SK-N-SH (cell line): ENCODE measurements at regions not wholly inside any gene's neighbourhood (a gene's known extent, or its start where the extent isn't known, plus 50 kb on each side); places are given as distances from the start of the nearest gene placed in this dataset.

Experiments
- CTCF ChIA-PET: fragments of 300-600, 350-600 bp; formaldehyde crosslinking; extraction: SDS; loops from one replicate; lab custom pipeline; 2021; lab: Yijun Ruan, JAX
- POLR2A ChIA-PET: fragments of 350-600 bp; sonication (Branson Sonifier 250); formaldehyde crosslinking; extraction: SDS; loops from one replicate; lab custom pipeline; 2020; ENCODE audit warnings: antibody characterized with exemption, inconsistent platforms; lab: Yijun Ruan, JAX
- DNase-seq: peaks from one replicate; pipeline ENCODE4 v3.0.0; 2012
- H2AFZ ChIP-seq: fragments of 200-600 bp; sonication (generic); 2 replicates; pipeline ENCODE4 v1.8.1; 2016; ENCODE audit warnings: antibody characterized with exemption, mild to moderate bottlenecking, low read depth
- H3F3A ChIP-seq: fragments of 200-600 bp; sonication (generic); replicated peaks from 2 replicates; pipeline ENCODE3; 2016; ENCODE audit warnings: antibody characterized with exemption, mild to moderate bottlenecking; ENCODE audit not compliant: insufficient read depth
- H3K27ac ChIP-seq, 2 experiments: fragments of 200-500 bp in 1 of 2; fragments of 200-600 bp in 1 of 2; sonication (Bioruptor generic) in 1 of 2; sonication (generic), shearing (Covaris generic) in 1 of 2; 2 replicates each; pipeline versions ENCODE4 v1.5.1 to v1.6.1; 2014 to 2016; ENCODE audit warnings: low read depth in 2 of 2, inconsistent platforms in 1 of 2, low read length in 1 of 2, mild to moderate bottlenecking in 1 of 2, mixed read lengths in 1 of 2
- H3K27me3 ChIP-seq: fragments of 200-600 bp; sonication (generic), shearing (Covaris generic); 2 replicates; pipeline ENCODE4 v1.6.1; 2016; ENCODE audit warnings: mixed run types; ENCODE audit not compliant: insufficient read depth
- H3K36me3 ChIP-seq, 2 experiments: fragments of 200-500 bp in 1 of 2; fragments of 200-600 bp in 1 of 2; sonication (Bioruptor generic) in 1 of 2; sonication (generic) in 1 of 2; replicated peaks in 1 of 2; 2 replicates each; pipeline versions ENCODE3 to v1.5.1; 2014 to 2016; ENCODE audit warnings: low read length in 1 of 2, mild to moderate bottlenecking in 1 of 2; ENCODE audit not compliant: insufficient read depth in 2 of 2, control insufficient read depth in 1 of 2
- H3K4me1 ChIP-seq, 2 experiments: fragments of 200-500 bp in 1 of 2; fragments of 200-600 bp in 1 of 2; sonication (Bioruptor generic) in 1 of 2; sonication (generic), shearing (Covaris generic) in 1 of 2; 2 replicates each; pipeline versions ENCODE4 v1.5.1 to v1.6.1; 2014 to 2016; ENCODE audit warnings: low read depth in 1 of 2, low read length in 1 of 2, mixed run types in 1 of 2; ENCODE audit not compliant: insufficient read depth in 2 of 2, control insufficient read depth in 1 of 2
- H3K4me2 ChIP-seq: fragments of 200-600 bp; sonication (generic), shearing (Covaris generic); 2 replicates; pipeline ENCODE4 v1.6.1; 2017; ENCODE audit warnings: mixed run types
- H3K4me3 ChIP-seq, 2 experiments: fragments of 200-500 bp in 1 of 2; fragments of 200-600 bp in 1 of 2; sonication (Bioruptor generic) in 1 of 2; sonication (generic), shearing (Covaris generic) in 1 of 2; 2 replicates each; pipeline versions ENCODE4 v1.5.1 to v1.8.1; 2014 to 2016; ENCODE audit warnings: low read depth in 2 of 2, inconsistent platforms in 1 of 2, low read length in 1 of 2, mild to moderate bottlenecking in 1 of 2, mixed read lengths in 1 of 2, moderate library complexity in 1 of 2
- H3K79me2 ChIP-seq: fragments of 200-600 bp; sonication (generic); 2 replicates; pipeline ENCODE4 v1.8.1; 2017; ENCODE audit warnings: mild to moderate bottlenecking; ENCODE audit not compliant: insufficient read depth
- H3K9ac ChIP-seq: fragments of 200-600 bp; sonication (generic); 2 replicates; pipeline ENCODE4 v1.6.1; 2017; ENCODE audit warnings: mixed run types
- H3K9me2 ChIP-seq: fragments of 200-600 bp; sonication (generic); 2 replicates; pipeline ENCODE4 v1.6.1; 2017; ENCODE audit warnings: mixed run types
- H3K9me3 ChIP-seq: fragments of 200-600 bp; sonication (generic); 2 replicates; pipeline ENCODE4 v1.6.1; 2017; ENCODE audit warnings: mixed run types, mild to moderate bottlenecking, moderate library complexity
- H4K20me1 ChIP-seq: fragments of 200-600 bp; sonication (generic); 2 replicates; pipeline ENCODE4 v1.6.1; 2017; ENCODE audit warnings: mild to moderate bottlenecking, mixed run types; ENCODE audit not compliant: insufficient read depth
- CTCF ChIP-seq: fragments of 200-600 bp; sonication (generic); IDR thresholded peaks from 2 replicates; pipeline ENCODE4 v1.6.1; 2017; ENCODE audit warnings: antibody characterized with exemption, mild to moderate bottlenecking, moderate library complexity
- ELF1 ChIP-seq: IDR thresholded peaks from 2 replicates; pipeline ENCODE4 v1.4.0; 2012
- EP300 ChIP-seq, 2 experiments: IDR thresholded peaks; 2 replicates each; pipeline versions ENCODE4 v1.4.0 to v1.6.1; 2012; ENCODE audit warnings: borderline replicate concordance in 1 of 2, low read depth in 1 of 2, low read length in 1 of 2
- FOXM1 ChIP-seq: IDR thresholded peaks from 2 replicates; pipeline ENCODE4 v1.4.0; 2012; ENCODE audit warnings: low read depth, mild to moderate bottlenecking
- IRF3 ChIP-seq: fragments of 150-350 bp; IDR thresholded peaks from 2 replicates; pipeline ENCODE4 v1.6.1; 2016; ENCODE audit warnings: mild to moderate bottlenecking, low read depth, low read length
- JUND ChIP-seq: IDR thresholded peaks from 2 replicates; pipeline ENCODE4 v1.4.0; 2012
- MAX ChIP-seq: IDR thresholded peaks from 2 replicates; pipeline ENCODE4 v1.4.0; 2012; ENCODE audit warnings: low read depth
- NRF1 ChIP-seq: IDR thresholded peaks from 2 replicates; pipeline ENCODE4 v1.6.1; 2012; ENCODE audit warnings: low read depth, mild to moderate bottlenecking, low read length
- REST ChIP-seq: IDR thresholded peaks from 2 replicates; pipeline ENCODE4 v1.6.1; 2012; ENCODE audit warnings: mild to moderate bottlenecking, low read depth, low read length, moderate library complexity
- USF2 ChIP-seq: fragments of 150-350 bp; IDR thresholded peaks from 2 replicates; pipeline ENCODE4 v1.6.1; 2017; ENCODE audit warnings: antibody characterized with exemption, low read length, low read depth, borderline replicate concordance
- WGBS: methylation state at CpG from one replicate; pipeline ENCODE4 v1.1.6; 2017; ENCODE audit warnings: low lambda C conversion rate; 5-methylcytosine and 5-hydroxymethylcytosine counted together

GRCh38 chr5:17769277-17769676 is 135.0 kb downstream of the TAF11L14 start (continued):
- TF ChIP-seq REST, result no peak
- no peak for TF ChIP-seq ELF1
- TF ChIP-seq CTCF, result no peak
- TF ChIP-seq IRF3, result no peak
- no peak for TF ChIP-seq FOXM1
- TF ChIP-seq NRF1, result no peak

GRCh38 chr5:17772232-17772631 is 138.0 kb downstream of the TAF11L14 start:
- CTCF ChIA-PET, result no interaction called here
- Histone ChIP-seq H3K9ac (no peak overlapping the region), H3K4me3 (no peak overlapping the region), H3F3A (no peaks in the 10 kb centered on the region), H3K9me3 (no peaks in the 10 kb centered on the region), H3K79me2 (no peaks in the 10 kb centered on the region), H3K9me2 (no peaks in the 10 kb centered on the region), H3K27me3 (no peaks in the 10 kb centered on the region), H3K27ac (no peak overlapping the region), H3K4me2 (no peak overlapping the region), H4K20me1 (no peaks in the 10 kb centered on the region), H3K36me3 (no peaks in the 10 kb centered on the region), H2AFZ (no peak overlapping the region), H3K4me1 (no peaks in the 10 kb centered on the region)
- POLR2A ChIA-PET, result no interaction called here
- TF ChIP-seq EP300 (IDR thresholded peaks at IDR 0.05; ENCODE audit: borderline replicate concordance in 1 of 2, low read depth in 1 of 2, low read length in 1 of 2) (no peak), JUND (no peak), USF2 (no peak), FOXM1 (no peak), MAX (no peak)
- 42% methylated on average over 6 of the region's 6 CpGs for whole genome bisulfite sequencing
- DNase-seq, result no peak
